ENCODE measurements at regions not wholly inside any gene's neighbourhood (a gene's known extent, or its start where the extent isn't known, plus 50 kb on each side); places are given as distances from the start of the nearest gene placed in this dataset.

- FAIRE-seq (no peak), DNase-seq (ENCODE audit: low spot score) (no peak), ATAC-seq (no peak)
- Histone ChIP-seq H4K20me1 (ENCODE audit: insufficient read depth, low read length) (no peaks in the 10 kb centered on the region), H3K79me2 (ENCODE audit: insufficient read depth, low read length) (no peaks in the 10 kb centered on the region), H3K9ac (ENCODE audit: insufficient read depth, low read depth, low read length) (no peak overlapping the region), H3K27ac (ENCODE audit: extremely low read length, insufficient read depth, low read length) (no peak overlapping the region), H3K9me3 (ENCODE audit: low read length) (no peaks in the 10 kb centered on the region), H3K36me3 (replicated peaks in 1 of 2; ENCODE audit: control insufficient read depth in 1 of 2, insufficient read depth in 2 of 2, low read length in 2 of 2) (no peaks in the 10 kb centered on the region), H3K4me3 (replicated peaks in 1 of 3; ENCODE audit: insufficient read depth in 1 of 3, low read depth in 2 of 3, low read length in 3 of 3) (no peak overlapping the region), H3K27me3 (ENCODE audit: control insufficient read depth in 1 of 2, insufficient read depth in 2 of 2, low read length in 2 of 2) (peaks cover 0 to 2% of the 10 kb centered on the region in 2 experiments; a peak in 1 of 5 replicates), H3K4me2 (ENCODE audit: low read depth, low read length) (no peak overlapping the region), H2AFZ (ENCODE audit: low read length) (no peak overlapping the region), H3K4me1 (ENCODE audit: insufficient read depth, low read length) (no peaks in the 10 kb centered on the region)
- intact Hi-C loops (cut with micrococcal nuclease; ENCODE audit: unreplicated experiment) (no loop called here), in situ Hi-C loops (cut with HindIII; ENCODE audit: extremely low pct_ligation_motif_present, low pct_unique_long_range_greater_than_20kb) (loop anchor here (10.0 kb wide), 1 partner anchor 62 kb away; no protein-coding TSS in a partner anchor)
- WGBS (ENCODE audit: low lambda C conversion rate): 23% methylated on average over 8 of the region's 8 CpGs
- CTCF ChIA-PET (ENCODE audit: low intra/inter-chr PET ratio, low total read pairs): no interaction called here
- no TSS peak for BruUV-seq (replicated peaks)
- POLR2A ChIA-PET: no interaction called here
- no peak for TF ChIP-seq SOX6 (IDR thresholded peaks at IDR 0.05)
- TF ChIP-seq SOX6 (CRISPR knock-in tag; IDR thresholded peaks at IDR 0.05): no peak
- no peak for TF ChIP-seq ZXDC (CRISPR knock-in tag; IDR thresholded peaks at IDR 0.05)
- TF ChIP-seq AKNA (CRISPR knock-in tag; IDR thresholded peaks at IDR 0.05; ENCODE audit: borderline replicate concordance): no peak
- no peak for TF ChIP-seq MATR3 (CRISPR knock-in tag; IDR thresholded peaks at IDR 0.05)
- no peak for TF ChIP-seq ZNF281 (CRISPR knock-in tag; IDR thresholded peaks at IDR 0.05; ENCODE audit: borderline replicate concordance)
- TF ChIP-seq JUND (CRISPR knock-in tag; IDR thresholded peaks at IDR 0.05): no peak
- no peak for TF ChIP-seq YY1 (IDR thresholded peaks at IDR 0.05; ENCODE audit: insufficient read depth, insufficient replicate concordance, low read depth, low read length)
- no peak for TF ChIP-seq ZNF124 (CRISPR knock-in tag; IDR thresholded peaks at IDR 0.05)
- no peak for TF ChIP-seq DDIT3 (CRISPR knock-in tag; IDR thresholded peaks at IDR 0.05)
- TF ChIP-seq ZFP36L2 (CRISPR knock-in tag; IDR thresholded peaks at IDR 0.05): no peak
- no peak for TF ChIP-seq HOXA5 (CRISPR knock-in tag; IDR thresholded peaks at IDR 0.05)
These were observed 92.6 kb upstream of the TMEM132E start for GRCh38 chr17:34486761-34487160.
